BLaER1 treated with 17β-estradiol and CSF1 and Interleukin-3, amounts not matched to agents 10 nM and 100 nM (cell line): ENCODE measurements at regions not wholly inside any gene's neighbourhood (a gene's known extent, or its start where the extent isn't known, plus 50 kb on each side); places are given as distances from the start of the nearest gene placed in this dataset.

ENCODE experiments used
- H3K27ac ChIP-seq, 11 experiments: shearing (Covaris generic); formaldehyde crosslinking; 2 replicates each; pipeline ENCODE4 v1.8.1; 2022
- H3K27me3 ChIP-seq, 11 experiments: shearing (Covaris generic); formaldehyde crosslinking; 2 replicates each; pipeline ENCODE4 v1.8.1; 2022
- H3K36me3 ChIP-seq, 11 experiments: shearing (Covaris generic); formaldehyde crosslinking; 2 replicates each; pipeline ENCODE4 v1.8.1; 2022
- H3K4me1 ChIP-seq, 10 experiments: shearing (Covaris generic); formaldehyde crosslinking; 2 replicates each; pipeline ENCODE4 v1.8.1; 2022
- H3K4me2 ChIP-seq, 11 experiments: shearing (Covaris generic); formaldehyde crosslinking; 2 replicates each; pipeline ENCODE4 v1.8.1; 2022
- H3K4me3 ChIP-seq, 10 experiments: shearing (Covaris generic); formaldehyde crosslinking; 2 replicates each; pipeline ENCODE4 v1.8.1; 2022
- H3K9ac ChIP-seq, 11 experiments: shearing (Covaris generic); formaldehyde crosslinking; 2 replicates each; pipeline ENCODE4 v1.8.1; 2022
- H3K9me3 ChIP-seq, 11 experiments: shearing (Covaris generic); formaldehyde crosslinking; replicated peaks in 1 of 11; 2 replicates each; pipeline ENCODE4 v1.8.1; 2022
- H4K20me1 ChIP-seq, 11 experiments: shearing (Covaris generic); formaldehyde crosslinking; 2 replicates each; pipeline ENCODE4 v1.8.1; 2022
- Cebpa-rat ChIP-seq, 11 experiments: shearing (Covaris generic); IDR thresholded peaks; 2 replicates each; pipeline ENCODE4 v1.8.1; 2022

GRCh38 chr4:11866391-11866790 is 437.7 kb upstream of the HS3ST1 start:
- TF ChIP-seq Cebpa-rat (IDR thresholded peaks at IDR 0.05): no peak
- H3K36me3 ChIP-seq: no peaks in the 10 kb centered on the region
- no peaks in the 10 kb centered on the region for H3K27me3 ChIP-seq
- H3K9me3 ChIP-seq: no peaks in the 10 kb centered on the region
- H3K9ac ChIP-seq: no peak overlapping the region
- peaks cover 0 to 13% (median 0%) of the 10 kb centered on the region in 10 experiments; a peak in 5 of 20 replicates for H3K4me1 ChIP-seq
- H4K20me1 ChIP-seq: no peaks in the 10 kb centered on the region
- H3K4me2 ChIP-seq: peak overlapping the region in 3 of 11 experiments; percentile 1 to 22 (median 1); a peak in 2 of 22 replicates
- H3K4me3 ChIP-seq: no peak overlapping the region
- no peak overlapping the region for H3K27ac ChIP-seq

- no peak overlapping the region for H3K27ac ChIP-seq
- H3K9me3 ChIP-seq: no peaks in the 10 kb centered on the region
Observed at GRCh38 chr4:11860996-11861395, 432.3 kb upstream of the HS3ST1 start.

GRCh38 chr4:11857881-11858280 is 429.2 kb upstream of the HS3ST1 start:
- Histone ChIP-seq H3K4me2 (no peak overlapping the region), H3K4me3 (no peak overlapping the region), H3K9ac (no peak overlapping the region), H4K20me1 (no peaks in the 10 kb centered on the region), H3K27me3 (no peaks in the 10 kb centered on the region), H3K27ac (no peak overlapping the region), H3K4me1 (no peaks in the 10 kb centered on the region), H3K9me3 (no peaks in the 10 kb centered on the region), H3K36me3 (no peaks in the 10 kb centered on the region)
- no peak for TF ChIP-seq Cebpa-rat (IDR thresholded peaks at IDR 0.05)

More at GRCh38 chr4:11860996-11861395, 432.3 kb upstream of the HS3ST1 start:
- Histone ChIP-seq H3K36me3 (no peaks in the 10 kb centered on the region), H3K27me3 (no peaks in the 10 kb centered on the region), H4K20me1 (no peaks in the 10 kb centered on the region), H3K4me3 (no peak overlapping the region), H3K4me1 (peaks cover 0 to 2% (median 0%) of the 10 kb centered on the region in 10 experiments; a peak in 5 of 20 replicates), H3K9ac (no peak overlapping the region), H3K4me2 (no peak overlapping the region)
- TF ChIP-seq Cebpa-rat (IDR thresholded peaks at IDR 0.05): no peak

GRCh38 chr4:11847167-11847566 is 418.5 kb upstream of the HS3ST1 start:
- peaks cover 0 to 13% (median 0%) of the 10 kb centered on the region in 10 experiments; a peak in 6 of 20 replicates for H3K4me1 ChIP-seq
- no peak overlapping the region for H3K27ac ChIP-seq
- H3K4me3 ChIP-seq: no peak overlapping the region
- H4K20me1 ChIP-seq: no peaks in the 10 kb centered on the region
- no peak overlapping the region for H3K4me2 ChIP-seq
- no peak for TF ChIP-seq Cebpa-rat (IDR thresholded peaks at IDR 0.05)
- H3K9me3 ChIP-seq: no peaks in the 10 kb centered on the region
- no peaks in the 10 kb centered on the region for H3K36me3 ChIP-seq
- no peak overlapping the region for H3K9ac ChIP-seq
- H3K27me3 ChIP-seq: no peaks in the 10 kb centered on the region

- H3K4me2 ChIP-seq: peak overlapping the region in 3 of 11 experiments; percentile 5 to 40 (median 8); a peak in 3 of 22 replicates
- H4K20me1 ChIP-seq: no peaks in the 10 kb centered on the region
- H3K4me3 ChIP-seq: no peak overlapping the region
- no peak overlapping the region for H3K9ac ChIP-seq
- no peak overlapping the region for H3K27ac ChIP-seq
- TF ChIP-seq Cebpa-rat (IDR thresholded peaks at IDR 0.05): no peak
- no peaks in the 10 kb centered on the region for H3K9me3 ChIP-seq
- H3K27me3 ChIP-seq: no peaks in the 10 kb centered on the region
- H3K36me3 ChIP-seq: no peaks in the 10 kb centered on the region
- peaks cover 0 to 13% (median 0%) of the 10 kb centered on the region in 10 experiments; a peak in 6 of 20 replicates for H3K4me1 ChIP-seq
Observed at GRCh38 chr4:11843927-11844326, 415.2 kb upstream of the HS3ST1 start.

- Histone ChIP-seq H4K20me1 (no peaks in the 10 kb centered on the region), H3K4me3 (no peak overlapping the region), H3K27me3 (no peaks in the 10 kb centered on the region), H3K4me2 (peak overlapping the region in 4 of 11 experiments; percentile 2 to 40 (median 6); a peak in 5 of 22 replicates), H3K27ac (no peak overlapping the region), H3K36me3 (no peaks in the 10 kb centered on the region), H3K4me1 (peaks cover 0 to 13% (median 0%) of the 10 kb centered on the region in 10 experiments; a peak in 6 of 20 replicates), H3K9me3 (no peaks in the 10 kb centered on the region), H3K9ac (no peak overlapping the region)
- TF ChIP-seq Cebpa-rat (IDR thresholded peaks at IDR 0.05): no peak
Observed at GRCh38 chr4:11843340-11843739, 414.6 kb upstream of the HS3ST1 start.

- Histone ChIP-seq H3K9ac (no peak overlapping the region), H3K9me3 (no peaks in the 10 kb centered on the region), H3K4me1 (peaks cover 0 to 13% (median 0%) of the 10 kb centered on the region in 10 experiments; a peak in 6 of 20 replicates), H3K4me2 (no peak overlapping the region), H3K4me3 (no peak overlapping the region), H4K20me1 (no peaks in the 10 kb centered on the region), H3K27ac (no peak overlapping the region), H3K27me3 (no peaks in the 10 kb centered on the region), H3K36me3 (no peaks in the 10 kb centered on the region)
- TF ChIP-seq Cebpa-rat (IDR thresholded peaks at IDR 0.05): no peak; a peak in 1 of 22 replicates
Observed at GRCh38 chr4:11842620-11843263, 414.0 kb upstream of the HS3ST1 start.

- Histone ChIP-seq H3K36me3 (no peaks in the 10 kb centered on the region), H3K27ac (no peak overlapping the region), H3K4me1 (peaks cover 0 to 13% (median 0%) of the 10 kb centered on the region in 10 experiments; a peak in 6 of 20 replicates), H3K4me3 (no peak overlapping the region), H3K4me2 (no peak overlapping the region), H3K27me3 (no peaks in the 10 kb centered on the region), H3K9ac (no peak overlapping the region), H4K20me1 (no peaks in the 10 kb centered on the region), H3K9me3 (no peaks in the 10 kb centered on the region)
- TF ChIP-seq Cebpa-rat (IDR thresholded peaks at IDR 0.05): no peak
Observed at GRCh38 chr4:11839889-11840288, 411.2 kb upstream of the HS3ST1 start.

- TF ChIP-seq Cebpa-rat (IDR thresholded peaks at IDR 0.05): no peak
- Histone ChIP-seq H3K36me3 (no peaks in the 10 kb centered on the region), H3K27ac (no peak overlapping the region), H3K4me3 (no peak overlapping the region), H3K27me3 (no peaks in the 10 kb centered on the region), H3K4me1 (no peaks in the 10 kb centered on the region), H3K4me2 (no peak overlapping the region), H4K20me1 (no peaks in the 10 kb centered on the region), H3K9me3 (no peaks in the 10 kb centered on the region), H3K9ac (no peak overlapping the region)
Observed at GRCh38 chr4:11831739-11832138, 403.0 kb upstream of the HS3ST1 start.

- H3K27me3 ChIP-seq: no peaks in the 10 kb centered on the region
- no peaks in the 10 kb centered on the region for H3K9me3 ChIP-seq
- H3K4me1 ChIP-seq: peaks cover 0 to 5% (median 0%) of the 10 kb centered on the region in 10 experiments; a peak in 1 of 20 replicates
- no peaks in the 10 kb centered on the region for H3K36me3 ChIP-seq
- TF ChIP-seq Cebpa-rat (IDR thresholded peaks at IDR 0.05): no peak
- H3K9ac ChIP-seq: no peak overlapping the region
- no peaks in the 10 kb centered on the region for H4K20me1 ChIP-seq
- no peak overlapping the region for H3K4me3 ChIP-seq
- 0 out of 22 replicates have a peak overlapping the region, but pooled peaks of 1 of the 11 experiments have one; percentile 9 for H3K4me2 ChIP-seq
- no peak overlapping the region for H3K27ac ChIP-seq
Observed at GRCh38 chr4:11824566-11824965, 395.9 kb upstream of the HS3ST1 start.
